SU-DHL-6 (cell line): ENCODE measurements at regions not wholly inside any gene's neighbourhood (a gene's known extent, or its start where the extent isn't known, plus 50 kb on each side); places are given as distances from the start of the nearest gene placed in this dataset.

Experiments
- H2AFZ ChIP-seq: fragments of 200-600 bp; sonication (generic); 2 replicates; pipeline ENCODE4 v1.6.1; 2014; ENCODE audit warnings: low read depth, mild to moderate bottlenecking, moderate library complexity, mixed read lengths, antibody characterized with exemption, low read length; ENCODE audit not compliant: severe bottlenecking
- H3F3A ChIP-seq: fragments of 200-600 bp; shearing (Covaris generic); 2 replicates; pipeline ENCODE4 v1.6.0; 2016; ENCODE audit warnings: antibody characterized with exemption, mild to moderate bottlenecking; ENCODE audit not compliant: insufficient read depth
- H3K27ac ChIP-seq: fragments of 200-600 bp; sonication (generic); 2 replicates; pipeline ENCODE4 v1.5.1; 2016; ENCODE audit warnings: low read depth, mild to moderate bottlenecking, low read length, moderate library complexity, mixed read lengths
- H3K27me3 ChIP-seq: fragments of 200-600 bp; sonication (generic), shearing (Covaris generic); 2 replicates; pipeline ENCODE4 v1.6.0; 2014; ENCODE audit warnings: mild to moderate bottlenecking, low read length
- H3K36me3 ChIP-seq: fragments of 200-600 bp; sonication (generic); 2 replicates; pipeline ENCODE4 v1.6.1; 2014; ENCODE audit warnings: mild to moderate bottlenecking, low read length, mixed read lengths
- H3K4me2 ChIP-seq: fragments of 300-600, 200-600 bp; shearing (Covaris generic), sonication (generic); 2 replicates; pipeline ENCODE4 v1.6.0; 2014; ENCODE audit warnings: low read length, low read depth, mild to moderate bottlenecking; ENCODE audit not compliant: poor library complexity, severe bottlenecking
- H3K4me3 ChIP-seq: fragments of 200-600 bp; sonication (generic); 2 replicates; pipeline ENCODE4 v1.5.1; 2014; ENCODE audit warnings: antibody characterized with exemption, low read length, mild to moderate bottlenecking, mixed read lengths; ENCODE audit not compliant: insufficient read depth, poor library complexity, severe bottlenecking
- H3K79me2 ChIP-seq: fragments of 200-600 bp; sonication (generic); 2 replicates; pipeline ENCODE4 v1.6.1; 2014; ENCODE audit warnings: mild to moderate bottlenecking, low read length, moderate library complexity; ENCODE audit not compliant: insufficient read depth
- H3K9ac ChIP-seq: fragments of 200-600 bp; sonication (generic); 2 replicates; pipeline ENCODE4 v1.7.0; 2014; ENCODE audit warnings: mild to moderate bottlenecking, low read length
- H3K9me2 ChIP-seq: fragments of 200-600 bp; sonication (generic); replicated peaks from 2 replicates; pipeline ENCODE4 v1.6.1; 2014; ENCODE audit warnings: low read length; ENCODE audit not compliant: insufficient read depth
- H3K9me3 ChIP-seq: fragments of 200-600 bp; sonication (generic); 2 replicates; pipeline ENCODE4 v1.6.1; 2014; ENCODE audit warnings: low read length, mixed read lengths; ENCODE audit not compliant: insufficient read depth
- H4K20me1 ChIP-seq: fragments of 200-600 bp; sonication (generic); 2 replicates; pipeline ENCODE4 v1.6.1; 2014; ENCODE audit warnings: low read depth, mild to moderate bottlenecking, antibody characterized with exemption, low read length, moderate library complexity, mixed read lengths
- EZH2phosphoT487 ChIP-seq: fragments of 200-600 bp; sonication (generic), shearing (Covaris generic); conservative IDR thresholded peaks from 2 replicates; pipeline ENCODE4 v1.6.1; 2018; ENCODE audit warnings: mild to moderate bottlenecking, antibody characterized with exemption, low read length, moderate library complexity, mixed read lengths
- TF ChIP-seq, protein P1 (sequence below): fragments of 200-600 bp; sonication (generic); IDR thresholded peaks from one replicate; pipeline ENCODE4 v1.5.1; 2017; ENCODE audit warnings: antibody characterized with exemption, mild to moderate bottlenecking, low read length, moderate library complexity; ENCODE audit not compliant: insufficient read depth, poor library complexity, severe bottlenecking

DNA sequence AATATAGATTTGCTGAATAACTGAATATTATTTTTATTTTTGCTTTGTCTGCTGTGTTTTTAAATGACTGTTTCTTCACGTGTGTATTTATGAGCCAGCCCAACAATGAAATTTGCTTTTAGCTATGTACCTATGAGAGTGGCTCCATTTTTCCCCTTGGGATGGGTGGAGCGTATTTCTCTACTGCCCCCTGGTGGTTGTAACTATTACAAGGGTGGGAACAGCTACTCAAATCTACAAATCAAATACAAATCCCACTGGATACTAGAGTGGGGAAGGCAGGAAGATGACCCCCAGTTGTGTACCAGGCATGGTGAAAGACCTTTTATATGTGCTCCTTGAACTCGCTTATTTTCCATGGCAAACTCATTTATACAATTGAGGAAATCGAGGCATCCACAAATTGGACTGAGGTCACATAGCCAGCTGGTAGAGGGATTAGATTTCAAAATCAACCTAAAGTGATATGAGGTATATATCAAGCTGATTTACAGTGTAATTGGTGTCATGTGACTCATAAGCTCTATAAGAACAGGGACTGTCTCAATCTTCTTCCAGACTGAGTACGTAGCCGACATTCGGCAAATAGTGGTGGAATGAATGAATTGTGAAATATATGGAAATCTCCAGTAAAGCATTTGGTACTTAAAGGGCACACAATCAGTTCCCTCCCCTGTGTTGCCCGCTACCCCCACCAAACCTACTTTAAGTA lies 69.5 kb upstream of the VEPH1 start:
- no peak overlapping the region for H3K4me3 ChIP-seq
- H3K4me2 ChIP-seq, result no peak overlapping the region
- no peak overlapping the region for H3K27ac ChIP-seq
- H3K9ac ChIP-seq, result no peak overlapping the region
- TF ChIP-seq EZH2phosphoT487, result no peak
- TF ChIP-seq, protein P1, sequence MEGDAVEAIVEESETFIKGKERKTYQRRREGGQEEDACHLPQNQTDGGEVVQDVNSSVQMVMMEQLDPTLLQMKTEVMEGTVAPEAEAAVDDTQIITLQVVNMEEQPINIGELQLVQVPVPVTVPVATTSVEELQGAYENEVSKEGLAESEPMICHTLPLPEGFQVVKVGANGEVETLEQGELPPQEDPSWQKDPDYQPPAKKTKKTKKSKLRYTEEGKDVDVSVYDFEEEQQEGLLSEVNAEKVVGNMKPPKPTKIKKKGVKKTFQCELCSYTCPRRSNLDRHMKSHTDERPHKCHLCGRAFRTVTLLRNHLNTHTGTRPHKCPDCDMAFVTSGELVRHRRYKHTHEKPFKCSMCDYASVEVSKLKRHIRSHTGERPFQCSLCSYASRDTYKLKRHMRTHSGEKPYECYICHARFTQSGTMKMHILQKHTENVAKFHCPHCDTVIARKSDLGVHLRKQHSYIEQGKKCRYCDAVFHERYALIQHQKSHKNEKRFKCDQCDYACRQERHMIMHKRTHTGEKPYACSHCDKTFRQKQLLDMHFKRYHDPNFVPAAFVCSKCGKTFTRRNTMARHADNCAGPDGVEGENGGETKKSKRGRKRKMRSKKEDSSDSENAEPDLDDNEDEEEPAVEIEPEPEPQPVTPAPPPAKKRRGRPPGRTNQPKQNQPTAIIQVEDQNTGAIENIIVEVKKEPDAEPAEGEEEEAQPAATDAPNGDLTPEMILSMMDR, result peak; percentile 92
- no peaks in the 10 kb centered on the region for H3K9me2 ChIP-seq
- no peaks in the 10 kb centered on the region for H3K79me2 ChIP-seq
- no peaks in the 10 kb centered on the region for H3F3A ChIP-seq
- no peak overlapping the region for H2AFZ ChIP-seq
- no peaks in the 10 kb centered on the region for H3K27me3 ChIP-seq
- no peaks in the 10 kb centered on the region for H3K9me3 ChIP-seq
- no peaks in the 10 kb centered on the region for H4K20me1 ChIP-seq
- H3K36me3 ChIP-seq, result no peaks in the 10 kb centered on the region

DNA sequence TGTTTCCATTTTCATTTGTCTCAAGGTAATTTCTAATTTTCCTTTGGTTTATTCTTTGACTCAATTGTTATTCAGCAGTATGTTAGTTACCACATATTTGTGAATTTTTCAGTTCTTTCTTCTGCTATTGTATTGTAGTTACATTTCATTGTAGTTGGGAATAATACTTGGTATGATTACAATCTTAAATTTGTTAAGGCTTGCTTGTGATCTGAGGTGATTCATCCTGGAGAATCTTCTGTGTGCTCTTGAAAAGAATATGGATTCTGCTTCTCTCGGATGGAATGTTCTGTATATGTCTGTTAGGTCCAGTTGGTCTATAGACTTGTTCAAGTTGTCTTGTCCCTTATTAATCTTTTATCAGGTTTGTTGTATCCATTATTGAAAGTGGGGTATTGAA lies 63.4 kb upstream of the VEPH1 start:
- Histone ChIP-seq H2AFZ (no peak overlapping the region), H3K79me2 (no peaks in the 10 kb centered on the region), H3K27ac (no peak overlapping the region), H3K4me2 (no peak overlapping the region), H3K4me3 (no peak overlapping the region), H3K36me3 (no peaks in the 10 kb centered on the region), H4K20me1 (no peaks in the 10 kb centered on the region), H3F3A (no peaks in the 10 kb centered on the region), H3K9me2 (no peaks in the 10 kb centered on the region), H3K9ac (no peak overlapping the region), H3K9me3 (no peaks in the 10 kb centered on the region), H3K27me3 (no peaks in the 10 kb centered on the region)
- TF ChIP-seq, protein P1, result no peak
- TF ChIP-seq EZH2phosphoT487, result no peak

DNA sequence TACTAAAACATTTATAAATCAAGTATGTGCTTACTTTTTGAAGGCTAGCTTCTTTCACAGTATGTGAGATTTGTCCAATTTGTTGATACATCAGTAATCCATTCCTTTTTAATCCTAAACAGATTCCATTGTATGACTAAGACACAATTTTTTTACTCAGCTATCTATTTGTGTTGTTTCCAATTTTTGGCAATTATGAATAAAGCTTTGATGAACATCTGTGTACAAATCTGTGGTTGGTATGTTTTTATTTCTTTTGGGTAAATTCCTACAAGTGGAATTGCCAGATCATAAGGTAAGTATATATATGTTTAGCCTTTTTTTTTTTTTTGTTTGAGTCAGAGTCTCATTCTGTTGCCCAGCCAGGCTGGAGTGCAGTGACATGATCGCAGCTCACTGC lies 56.2 kb upstream of the VEPH1 start:
- no peak overlapping the region for H3K4me3 ChIP-seq
- H3K9me2 ChIP-seq, result no peaks in the 10 kb centered on the region
- no peaks in the 10 kb centered on the region for H3F3A ChIP-seq
- H3K79me2 ChIP-seq, result no peaks in the 10 kb centered on the region
- no peak overlapping the region for H3K9ac ChIP-seq
- no peaks in the 10 kb centered on the region for H3K36me3 ChIP-seq
- no peak for TF ChIP-seq EZH2phosphoT487
- TF ChIP-seq, protein P1, result no peak
- H3K9me3 ChIP-seq, result no peaks in the 10 kb centered on the region
- no peaks in the 10 kb centered on the region for H4K20me1 ChIP-seq
- H2AFZ ChIP-seq, result no peak overlapping the region
- no peaks in the 10 kb centered on the region for H3K27me3 ChIP-seq
- no peak overlapping the region for H3K27ac ChIP-seq
- no peak overlapping the region for H3K4me2 ChIP-seq
